Esophagus muscularis mucosa (tissue), 3 donors: ENCODE measurements at regions not wholly inside any gene's neighbourhood (a gene's known extent, or its start where the extent isn't known, plus 50 kb on each side); places are given as distances from the start of the nearest gene placed in this dataset.

ENCODE experiments used
- CTCF ChIP-seq, 3 experiments: fragments of 200-600 bp in 2 of 3; fragments of 450-650 bp in 1 of 3; sonication (generic) in 2 of 3; IDR thresholded peaks; one replicate each; pipeline ENCODE4 v1.5.1; 2017 to 2019; ENCODE audit warnings: antibody characterized with exemption in 3 of 3, mild to moderate bottlenecking in 2 of 3, moderate library complexity in 1 of 3
- POLR2A ChIP-seq: fragments of 450-650 bp; IDR thresholded peaks from one replicate; pipeline ENCODE4 v1.6.1; 2017; ENCODE audit warnings: antibody characterized with exemption, moderate library complexity, mild to moderate bottlenecking, low read depth

- no peak for TF ChIP-seq CTCF (IDR thresholded peaks at IDR 0.05)
- no peak for TF ChIP-seq POLR2A
Measured at GRCh38 chr13:67643516-67644055, 413.4 kb upstream of the PCDH9 start.
